Epithelial cell of proximal tubule (primary cell): ENCODE measurements at regions not wholly inside any gene's neighbourhood (a gene's known extent, or its start where the extent isn't known, plus 50 kb on each side); places are given as distances from the start of the nearest gene placed in this dataset.

Source experiments
- DNase-seq: peaks from one replicate; pipeline ENCODE4 v3.0.0-alpha.2; 2011; ENCODE audit warnings: low read depth
- H3K4me3 ChIP-seq: 2 replicates; pipeline ENCODE4 v1.5.1; 2011; ENCODE audit warnings: low read depth, mild to moderate bottlenecking, low read length
- CTCF ChIP-seq: conservative IDR thresholded peaks from 2 replicates; pipeline ENCODE4 v1.5.1; 2012; ENCODE audit warnings: low read depth, mild to moderate bottlenecking, low read length

DNA sequence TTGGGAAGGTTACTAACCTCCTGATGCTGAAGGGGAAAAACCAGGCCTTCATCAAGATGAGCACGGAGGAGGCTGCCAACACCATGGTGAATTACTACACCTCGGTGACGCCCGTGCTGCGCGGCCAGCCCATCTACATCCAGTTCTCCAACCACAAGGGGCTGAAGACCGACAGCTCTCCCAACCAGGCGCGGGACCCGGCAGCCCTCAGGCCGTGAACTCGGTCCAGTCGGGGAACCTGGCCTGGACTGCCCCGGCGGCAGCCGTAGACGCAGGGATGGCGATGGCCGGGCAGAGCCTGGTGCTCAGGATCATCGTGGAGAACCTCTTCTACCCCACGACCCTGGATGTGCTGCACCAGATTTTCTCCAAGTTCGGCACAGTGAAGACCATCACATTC lies 133.0 kb upstream of the FUT8 start:
- no peak for TF ChIP-seq CTCF
- no peak overlapping the region for H3K4me3 ChIP-seq
- DNase-seq: no peak

DNA sequence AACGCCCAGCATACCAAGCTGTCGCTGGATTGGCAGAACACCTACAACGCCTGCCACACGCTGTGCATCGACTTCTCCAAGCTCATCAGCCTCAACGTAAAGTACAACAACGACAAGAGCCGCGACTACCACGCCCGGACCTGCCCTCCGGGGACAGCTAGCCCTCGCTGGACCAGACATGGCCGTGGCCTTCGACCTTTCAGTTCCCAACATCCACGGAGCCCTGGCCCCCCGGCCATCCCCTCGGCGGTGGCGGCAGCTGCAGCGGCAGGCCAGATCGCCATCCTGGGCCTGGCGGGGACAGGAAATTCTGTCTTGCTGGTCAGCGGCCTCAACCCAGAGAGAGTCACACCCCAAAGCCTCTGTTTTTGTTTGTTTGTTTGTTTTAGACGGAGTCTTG lies 132.6 kb upstream of the FUT8 start:
- DNase-seq: no peak
- TF ChIP-seq CTCF: no peak
- H3K4me3 ChIP-seq: no peak overlapping the region

DNA sequence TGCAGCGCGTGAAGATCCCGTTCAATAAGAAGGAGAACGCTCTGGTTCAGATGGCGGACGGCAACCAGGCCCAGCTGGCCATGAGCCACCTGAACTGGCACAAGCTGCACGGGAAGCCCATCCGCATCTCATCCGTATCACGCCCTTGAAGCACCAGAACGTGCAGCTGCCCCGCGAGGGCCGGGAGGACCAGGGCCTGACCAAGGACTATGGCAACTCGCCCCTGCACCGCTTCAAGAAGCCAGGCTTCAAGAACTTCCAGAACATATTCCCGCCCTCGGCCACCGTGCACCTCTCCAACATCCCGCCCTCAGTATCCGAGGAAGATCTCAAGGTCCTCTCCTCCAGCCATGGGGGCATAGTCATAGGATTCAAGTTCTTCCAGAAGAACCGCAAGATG lies 131.9 kb upstream of the FUT8 start:
- no peak for DNase-seq
- no peak for TF ChIP-seq CTCF
- H3K4me3 ChIP-seq: no peak overlapping the region

DNA sequence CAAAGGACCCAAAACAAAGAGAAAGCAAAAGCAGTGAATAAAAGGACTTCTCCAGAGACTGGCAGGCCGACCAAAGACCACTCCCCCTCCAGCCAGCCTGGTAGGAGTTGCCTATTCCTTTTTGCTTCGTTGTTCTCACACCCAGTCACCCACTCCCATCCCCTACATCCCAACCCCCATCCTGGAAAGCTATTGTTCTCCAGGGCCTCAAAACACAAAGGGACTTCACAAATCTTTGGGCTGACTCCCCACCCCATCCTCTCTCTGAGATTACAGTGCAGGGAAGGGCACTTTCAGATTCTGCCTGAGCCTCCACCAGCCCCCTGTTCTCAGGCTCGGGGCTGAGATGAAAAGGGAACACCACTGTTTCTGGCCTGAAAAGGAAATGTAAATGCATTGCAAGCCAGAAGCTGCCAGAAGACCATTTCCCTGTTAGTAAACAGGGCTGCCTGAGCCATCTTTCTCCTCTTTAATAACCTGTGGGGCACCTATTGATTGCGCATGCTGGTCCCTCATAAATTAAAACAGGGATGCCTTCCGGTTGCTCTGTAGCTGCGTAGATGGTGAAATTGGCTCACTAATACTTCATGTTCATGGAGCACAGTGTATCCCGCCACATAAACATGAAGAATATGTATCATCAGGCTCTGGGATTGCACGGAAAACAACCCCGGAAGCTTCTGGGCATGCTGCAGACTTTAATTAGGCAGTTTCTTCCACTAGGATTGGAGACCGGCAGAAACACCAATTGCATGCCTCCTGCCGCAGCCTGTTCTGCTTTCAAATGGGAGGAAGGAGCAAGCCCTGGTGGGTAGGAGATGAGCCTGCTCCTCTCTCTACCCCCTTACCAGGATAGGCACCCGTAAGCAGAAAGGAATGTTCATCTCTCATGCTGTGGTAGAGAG lies 130.3 kb upstream of the FUT8 start:
- no peak overlapping the region for H3K4me3 ChIP-seq

DNA sequence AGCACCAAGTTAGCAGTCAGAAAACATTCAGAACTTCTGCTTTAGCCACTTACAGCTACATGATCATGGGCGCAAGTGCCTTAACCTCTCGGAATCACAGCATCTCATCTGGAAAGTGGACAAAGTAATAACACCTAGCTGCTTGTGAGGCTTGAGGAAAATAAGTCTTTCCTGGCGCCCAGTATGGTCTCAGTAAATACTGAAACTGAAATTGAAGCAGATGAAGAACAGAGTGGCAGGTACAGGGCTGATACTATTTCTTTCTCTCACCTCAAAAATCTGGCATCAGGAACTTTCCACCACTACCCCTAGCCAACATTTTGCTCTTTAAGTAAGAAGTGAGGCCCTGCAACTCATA lies 129.7 kb upstream of the FUT8 start:
- no peak for TF ChIP-seq CTCF
- H3K4me3 ChIP-seq: no peak overlapping the region
- no peak for DNase-seq

More for the DNA sequence above, 130.3 kb upstream of the FUT8 start:
- DNase-seq: no peak
- no peak for TF ChIP-seq CTCF

DNA sequence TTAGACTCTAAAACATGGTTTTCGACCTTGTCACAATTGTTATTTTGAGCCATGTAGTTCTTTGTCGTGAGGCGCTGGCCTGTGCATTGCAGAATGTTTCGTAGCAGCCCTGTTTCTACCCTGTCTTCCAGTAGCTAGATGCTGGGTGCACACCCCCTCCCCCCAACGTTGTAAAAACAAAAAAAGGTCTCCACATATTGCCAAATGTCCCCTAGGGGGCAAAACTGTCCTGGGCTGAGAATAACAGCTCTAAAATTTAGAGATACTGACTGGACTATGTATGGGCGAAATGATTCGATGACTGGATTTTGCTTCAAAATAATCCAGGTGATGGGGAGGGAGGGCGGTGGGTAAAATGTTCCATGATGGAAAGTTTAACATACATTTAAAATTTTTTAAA lies 126.1 kb upstream of the FUT8 start:
- TF ChIP-seq CTCF: peak; percentile 19
- H3K4me3 ChIP-seq: no peak overlapping the region
- DNase-seq: no peak
